ENCODE measurements at regions not wholly inside any gene's neighbourhood (a gene's known extent, or its start where the extent isn't known, plus 50 kb on each side); places are given as distances from the start of the nearest gene placed in this dataset.

- H3K4me1 Mint-ChIP-seq = peaks cover 45% of the 10 kb centered on the region
- no peak for TF ChIP-seq CTCF (IDR thresholded peaks at IDR 0.05; ENCODE audit: unreplicated experiment)
- no peaks in the 10 kb centered on the region for H3K27me3 Mint-ChIP-seq (ENCODE audit: low read depth)
- H3K4me3 Mint-ChIP-seq = no peak overlapping the region
- no peaks in the 10 kb centered on the region for H3K9me3 Mint-ChIP-seq
- no peak for DNase-seq (ENCODE audit: low spot score in 2 of 2, unreplicated experiment in 2 of 2)
- no peaks in the 10 kb centered on the region for H3K36me3 Mint-ChIP-seq
- no peak overlapping the region for H3K27ac Mint-ChIP-seq
Measured at GRCh38 chr14:44616204-44616603, 109.1 kb upstream of the FSCB start.

DNA sequence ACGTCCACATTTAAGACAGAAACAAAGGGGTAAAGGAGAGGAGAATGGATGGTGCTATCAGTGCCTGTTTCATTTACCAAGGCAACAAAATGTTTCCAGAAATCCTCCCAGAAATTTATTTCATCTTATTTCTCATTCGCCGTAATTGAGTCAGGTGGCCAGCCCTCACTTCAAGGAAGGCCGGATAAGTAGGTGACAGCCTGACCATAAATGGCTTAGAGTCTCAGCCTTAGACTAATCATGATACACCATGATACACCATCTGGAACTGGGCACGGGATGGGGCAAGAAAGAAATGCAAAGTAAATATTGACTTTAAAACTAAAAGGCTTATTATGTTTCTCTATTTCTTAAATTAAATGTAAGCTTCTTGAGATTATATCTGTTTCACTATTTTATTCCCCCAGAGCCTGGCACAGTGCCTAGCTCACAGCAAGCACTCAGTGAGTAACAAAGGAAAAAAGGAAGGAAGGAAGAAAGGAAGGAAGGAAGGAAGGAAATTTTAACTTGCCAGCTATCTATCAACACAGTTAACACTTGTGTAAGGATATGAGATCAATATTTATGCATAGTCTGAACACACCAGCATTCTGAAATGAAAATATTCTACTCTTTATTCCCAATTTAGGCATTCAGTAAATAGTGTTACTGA is 106.1 kb upstream of the FSCB start:
- no peak for DNase-seq (ENCODE audit: low spot score in 2 of 2, unreplicated experiment in 2 of 2)
- H3K27me3 Mint-ChIP-seq (ENCODE audit: low read depth) = peaks cover 4% of the 10 kb centered on the region
- no peak overlapping the region for H3K4me3 Mint-ChIP-seq
- H3K4me1 Mint-ChIP-seq = peaks cover 37% of the 10 kb centered on the region
- H3K36me3 Mint-ChIP-seq = no peaks in the 10 kb centered on the region
- no peak for TF ChIP-seq CTCF (IDR thresholded peaks at IDR 0.05; ENCODE audit: unreplicated experiment)
- H3K27ac Mint-ChIP-seq = no peak overlapping the region
- no peaks in the 10 kb centered on the region for H3K9me3 Mint-ChIP-seq

DNA sequence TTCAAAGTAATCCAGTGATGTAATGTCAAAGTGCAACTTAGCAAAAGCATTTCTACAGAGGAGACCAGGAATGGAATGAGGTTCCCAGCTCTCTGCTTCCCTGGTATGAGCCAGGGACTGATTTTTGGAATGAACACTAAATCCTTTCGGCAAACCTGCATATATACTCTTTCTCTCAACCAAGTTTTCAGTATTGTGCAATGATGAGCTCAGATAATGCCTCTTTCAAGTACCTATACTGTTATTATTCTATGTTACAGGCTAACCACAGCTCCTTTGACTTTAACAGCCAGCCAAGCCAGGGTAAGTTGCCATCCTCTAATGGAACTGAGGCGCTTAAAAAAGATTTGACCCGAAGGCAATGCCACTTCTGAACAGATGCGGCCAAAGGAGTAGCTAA is 104.9 kb upstream of the FSCB start:
- Mint-ChIP-seq H3K4me1 (peaks cover 30% of the 10 kb centered on the region), H3K27ac (no peak overlapping the region), H3K27me3 (ENCODE audit: low read depth) (peaks cover 6% of the 10 kb centered on the region), H3K4me3 (no peak overlapping the region), H3K9me3 (no peaks in the 10 kb centered on the region), H3K36me3 (no peaks in the 10 kb centered on the region)
- no peak for DNase-seq (ENCODE audit: low spot score in 2 of 2, unreplicated experiment in 2 of 2)
- no peak for TF ChIP-seq CTCF (IDR thresholded peaks at IDR 0.05; ENCODE audit: unreplicated experiment)

DNA sequence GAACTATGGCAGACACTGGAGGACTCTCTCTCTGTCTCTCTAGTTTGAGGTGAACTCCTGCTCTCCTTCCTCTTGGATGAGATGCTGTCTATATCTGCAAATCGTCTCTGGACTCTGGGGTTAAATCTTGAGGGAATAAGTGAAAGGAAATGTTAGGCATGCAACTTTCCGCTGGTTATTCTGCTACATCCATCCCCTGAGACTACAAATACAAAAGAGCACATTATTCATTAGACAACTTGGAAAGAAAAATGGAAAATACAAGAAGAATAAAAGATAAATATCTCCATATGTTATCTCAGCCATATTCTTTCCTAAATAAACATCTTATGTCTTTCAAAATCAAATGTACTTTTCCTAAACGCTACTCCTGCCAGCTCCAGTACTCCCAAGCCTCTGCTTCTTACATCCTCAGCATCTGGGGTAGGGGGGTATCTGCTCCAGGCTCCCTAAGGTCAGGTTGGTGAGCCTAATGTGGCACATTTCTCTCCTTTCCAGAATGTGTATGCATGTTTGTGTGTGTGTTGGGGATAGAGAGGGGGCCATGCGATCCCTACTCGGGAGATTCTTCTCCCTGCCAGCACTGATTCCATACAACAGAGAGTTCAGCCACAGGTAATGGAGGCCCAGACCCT is 102.9 kb upstream of the FSCB start:
- Mint-ChIP-seq H3K9me3 (peaks cover 6% of the 10 kb centered on the region), H3K4me1 (peaks cover 30% of the 10 kb centered on the region), H3K36me3 (no peaks in the 10 kb centered on the region), H3K27me3 (ENCODE audit: low read depth) (peaks cover 6% of the 10 kb centered on the region), H3K27ac (no peak overlapping the region), H3K4me3 (no peak overlapping the region)
- DNase-seq (ENCODE audit: low spot score in 2 of 2, unreplicated experiment in 2 of 2) = no peak
- no peak for TF ChIP-seq CTCF (IDR thresholded peaks at IDR 0.05; ENCODE audit: unreplicated experiment)

DNA sequence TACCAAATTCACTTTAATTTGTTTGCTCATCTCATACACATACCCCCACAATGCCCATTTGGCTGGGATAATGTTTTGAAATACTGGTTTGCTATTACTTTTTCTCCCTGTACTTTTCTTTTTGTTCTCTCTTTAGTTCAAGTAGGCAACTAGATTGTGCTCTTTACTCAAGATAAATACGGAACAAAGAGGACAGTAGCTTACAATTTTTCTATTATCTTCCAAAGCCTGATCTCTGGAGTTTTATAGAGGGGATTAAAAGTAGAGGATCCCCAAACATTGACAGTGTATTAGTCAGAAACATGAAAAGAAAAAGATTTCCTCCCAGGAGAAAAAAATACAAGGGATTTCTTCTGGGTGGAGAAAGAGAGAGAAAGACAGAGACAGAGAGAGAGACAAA is 102.1 kb upstream of the FSCB start:
- Mint-ChIP-seq H3K4me1 (peaks cover 26% of the 10 kb centered on the region), H3K9me3 (peaks cover 6% of the 10 kb centered on the region), H3K36me3 (no peaks in the 10 kb centered on the region), H3K4me3 (no peak overlapping the region), H3K27ac (no peak overlapping the region), H3K27me3 (ENCODE audit: low read depth) (peaks cover 6% of the 10 kb centered on the region)
- TF ChIP-seq CTCF (IDR thresholded peaks at IDR 0.05; ENCODE audit: unreplicated experiment) = no peak
- DNase-seq (ENCODE audit: low spot score in 2 of 2, unreplicated experiment in 2 of 2) = no peak
